ENCODE measurements at regions not wholly inside any gene's neighbourhood (a gene's known extent, or its start where the extent isn't known, plus 50 kb on each side); places are given as distances from the start of the nearest gene placed in this dataset.

- H3K4ac ChIP-seq (replicated peaks; ENCODE audit: insufficient read length, low read depth, low read length): no peak overlapping the region
- POLR2A ChIA-PET (ENCODE audit: partially characterized antibody): no interaction called here
- WGBS, 2 experiments (ENCODE audit: extremely low coverage in 1 of 2, insufficient coverage in 1 of 2, insufficient read length in 1 of 2, insufficient replicate concordance in 2 of 2, low coverage in 1 of 2, low lambda C conversion rate in 2 of 2, missing lambda C conversion rate in 1 of 2): 96% methylated on average over 3 of the region's 3 CpGs; no CpG with 5 or more reads in 1 of the 2 experiments
Observed at GRCh38 chr11:92880381-92880780, 89.1 kb upstream of the MTNR1B start.

More at GRCh38 chr11:92880381-92880780, 89.1 kb upstream of the MTNR1B start:
- H3K56ac ChIP-seq (replicated peaks; ENCODE audit: insufficient read length, low read depth, low read length): no peak overlapping the region
- no peak for DNase-seq (ENCODE audit: low read depth in 1 of 2, low spot score in 2 of 2)
- no peak overlapping the region for H3K18ac ChIP-seq (ENCODE audit: extremely low read depth, low read length)
- no peak overlapping the region for H2BK120ac ChIP-seq (replicated peaks; ENCODE audit: low read depth, low read length)
- no peak overlapping the region for H3K4me2 ChIP-seq (ENCODE audit: insufficient read depth in 1 of 2, low read depth in 2 of 2, low read length in 2 of 2)
- no peak overlapping the region for H3K9ac ChIP-seq (replicated peaks in 1 of 4; ENCODE audit: extremely low read depth in 1 of 4, low read depth in 3 of 4, low read length in 3 of 4)
- no peaks in the 10 kb centered on the region for H3K79me1 ChIP-seq (ENCODE audit: low read depth, low read length)
- H3K4me1 ChIP-seq (replicated peaks in 1 of 4; ENCODE audit: control insufficient read depth in 3 of 4, insufficient read depth in 4 of 4, low read length in 3 of 4): peaks cover 0 to 6% (median under 1%) of the 10 kb centered on the region in 4 experiments; a peak in 2 of 7 replicates
- H4K20me1 ChIP-seq (replicated peaks in 1 of 2; ENCODE audit: control insufficient read depth in 1 of 2, insufficient read depth in 2 of 2, low read length in 2 of 2): no peaks in the 10 kb centered on the region
- no peaks in the 10 kb centered on the region for H3K23me2 ChIP-seq (ENCODE audit: low read depth, low read length)
- H4K8ac ChIP-seq (ENCODE audit: extremely low read depth, insufficient read depth, low read length): no peak overlapping the region
- no peak overlapping the region for H2BK20ac ChIP-seq (ENCODE audit: low read length)
- H2AFZ ChIP-seq (ENCODE audit: low read length): no peak overlapping the region
- no peak overlapping the region for H3K23ac ChIP-seq (ENCODE audit: insufficient read length)
- CTCF ChIA-PET (ENCODE audit: partially characterized antibody): no interaction called here
- FAIRE-seq: no peak
- no peaks in the 10 kb centered on the region; a peak in 1 of 4 replicates for H3K9me3 ChIP-seq (ENCODE audit: insufficient read depth in 2 of 2, low read depth in 1 of 2, low read length in 1 of 2)
- H3K27ac ChIP-seq (ENCODE audit: low read depth, low read length): no peak overlapping the region
- no peak overlapping the region for H2AK5ac ChIP-seq (ENCODE audit: low read depth, low read length)
- TF ChIP-seq KDM5A (IDR thresholded peaks at IDR 0.05; ENCODE audit: low read length): no peak
- H2BK12ac ChIP-seq (ENCODE audit: low read depth, low read length): no peak overlapping the region
- no peak overlapping the region for H4K91ac ChIP-seq (replicated peaks; ENCODE audit: insufficient read length, low read length)
- no peak overlapping the region for H2BK15ac ChIP-seq (ENCODE audit: low read length)
- H3K36me3 ChIP-seq (ENCODE audit: control insufficient read depth in 2 of 4, insufficient read depth in 4 of 4, low read length in 3 of 4): peaks cover 0 to 5% (median 0%) of the 10 kb centered on the region in 4 experiments; a peak in 2 of 8 replicates
- H2BK5ac ChIP-seq (ENCODE audit: low read depth, low read length): no peak overlapping the region
- no peaks in the 10 kb centered on the region for H3K27me3 ChIP-seq (replicated peaks in 1 of 4; ENCODE audit: control insufficient read depth in 3 of 4, extremely low read depth in 1 of 4, insufficient read depth in 3 of 4, low read length in 3 of 4)
- H3K4me3 ChIP-seq (ENCODE audit: extremely low read depth in 1 of 4, insufficient read depth in 2 of 4, low read depth in 3 of 4, low read length in 4 of 4): no peak overlapping the region
- H4K5ac ChIP-seq (ENCODE audit: insufficient read length, low read depth, low read length): no peak overlapping the region
- H3K14ac ChIP-seq (ENCODE audit: insufficient read length): no peak overlapping the region
- H3K79me2 ChIP-seq (ENCODE audit: control insufficient read depth in 1 of 2, insufficient read depth in 2 of 2, low read length in 2 of 2): no peaks in the 10 kb centered on the region
